ENCODE measurements at regions not wholly inside any gene's neighbourhood (a gene's known extent, or its start where the extent isn't known, plus 50 kb on each side); places are given as distances from the start of the nearest gene placed in this dataset.

DNA sequence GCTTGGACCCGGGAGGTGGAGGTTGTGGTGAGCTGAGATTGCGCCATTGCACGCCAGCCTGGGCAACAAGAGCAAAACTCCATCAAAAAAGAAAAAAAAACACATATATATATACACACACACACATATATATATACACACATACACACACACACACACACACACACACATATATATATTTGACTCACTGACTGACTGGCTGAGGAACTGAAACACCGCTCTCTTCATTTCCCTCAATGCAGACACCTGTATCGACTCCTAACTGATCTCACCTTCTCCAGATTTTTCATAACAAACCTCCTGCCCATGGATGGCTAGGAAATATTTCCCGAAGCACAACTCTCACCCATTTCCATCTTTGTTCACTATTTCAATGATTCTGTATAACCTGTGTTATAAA, 140.7 kb upstream of the ANO3 start:
- Histone ChIP-seq H2AFZ (ENCODE audit: low read length) (0 out of 2 replicates have a peak overlapping the region, but pooled peaks have one; percentile 17), H3K4me3 (ENCODE audit: low read depth, low read length, poor library complexity, severe bottlenecking) (no peak overlapping the region), H3K4me1 (ENCODE audit: insufficient read depth, low read length, poor library complexity, severe bottlenecking) (peaks cover 8% of the 10 kb centered on the region), H3K4me2 (ENCODE audit: low read length) (no peak overlapping the region; the same call in 1 of the 2 replicates), H3K79me2 (ENCODE audit: insufficient read depth, low read depth, low read length) (no peaks in the 10 kb centered on the region), H3K36me3 (ENCODE audit: insufficient read depth, low read length) (no peaks in the 10 kb centered on the region), H3K9me3 (ENCODE audit: low read length) (no peaks in the 10 kb centered on the region), H3K27ac (ENCODE audit: low read depth, low read length, poor library complexity, severe bottlenecking) (no peak overlapping the region), H4K20me1 (ENCODE audit: insufficient read depth, low read length) (no peaks in the 10 kb centered on the region), H3K9me2 (ENCODE audit: insufficient read depth, low read length) (no peaks in the 10 kb centered on the region)
- DNase-seq (ENCODE audit: low spot score): peak; percentile 24
- ChIA-PET CTCF (ENCODE audit: unreplicated experiment) (no interaction called here), POLR2A (no interaction called here)
- intact Hi-C loops (cut with micrococcal nuclease; ENCODE audit: unreplicated experiment): no loop called here
- BruUV-seq (replicated peaks): no TSS peak
- TF ChIP-seq, protein P1, sequence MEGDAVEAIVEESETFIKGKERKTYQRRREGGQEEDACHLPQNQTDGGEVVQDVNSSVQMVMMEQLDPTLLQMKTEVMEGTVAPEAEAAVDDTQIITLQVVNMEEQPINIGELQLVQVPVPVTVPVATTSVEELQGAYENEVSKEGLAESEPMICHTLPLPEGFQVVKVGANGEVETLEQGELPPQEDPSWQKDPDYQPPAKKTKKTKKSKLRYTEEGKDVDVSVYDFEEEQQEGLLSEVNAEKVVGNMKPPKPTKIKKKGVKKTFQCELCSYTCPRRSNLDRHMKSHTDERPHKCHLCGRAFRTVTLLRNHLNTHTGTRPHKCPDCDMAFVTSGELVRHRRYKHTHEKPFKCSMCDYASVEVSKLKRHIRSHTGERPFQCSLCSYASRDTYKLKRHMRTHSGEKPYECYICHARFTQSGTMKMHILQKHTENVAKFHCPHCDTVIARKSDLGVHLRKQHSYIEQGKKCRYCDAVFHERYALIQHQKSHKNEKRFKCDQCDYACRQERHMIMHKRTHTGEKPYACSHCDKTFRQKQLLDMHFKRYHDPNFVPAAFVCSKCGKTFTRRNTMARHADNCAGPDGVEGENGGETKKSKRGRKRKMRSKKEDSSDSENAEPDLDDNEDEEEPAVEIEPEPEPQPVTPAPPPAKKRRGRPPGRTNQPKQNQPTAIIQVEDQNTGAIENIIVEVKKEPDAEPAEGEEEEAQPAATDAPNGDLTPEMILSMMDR (conservative IDR thresholded peaks at IDR 0.05; ENCODE audit: low read length): no peak
- no peak for TF ChIP-seq EZH2phosphoT487 (IDR thresholded peaks at IDR 0.05; ENCODE audit: borderline replicate concordance, low read depth, low read length)

DNA sequence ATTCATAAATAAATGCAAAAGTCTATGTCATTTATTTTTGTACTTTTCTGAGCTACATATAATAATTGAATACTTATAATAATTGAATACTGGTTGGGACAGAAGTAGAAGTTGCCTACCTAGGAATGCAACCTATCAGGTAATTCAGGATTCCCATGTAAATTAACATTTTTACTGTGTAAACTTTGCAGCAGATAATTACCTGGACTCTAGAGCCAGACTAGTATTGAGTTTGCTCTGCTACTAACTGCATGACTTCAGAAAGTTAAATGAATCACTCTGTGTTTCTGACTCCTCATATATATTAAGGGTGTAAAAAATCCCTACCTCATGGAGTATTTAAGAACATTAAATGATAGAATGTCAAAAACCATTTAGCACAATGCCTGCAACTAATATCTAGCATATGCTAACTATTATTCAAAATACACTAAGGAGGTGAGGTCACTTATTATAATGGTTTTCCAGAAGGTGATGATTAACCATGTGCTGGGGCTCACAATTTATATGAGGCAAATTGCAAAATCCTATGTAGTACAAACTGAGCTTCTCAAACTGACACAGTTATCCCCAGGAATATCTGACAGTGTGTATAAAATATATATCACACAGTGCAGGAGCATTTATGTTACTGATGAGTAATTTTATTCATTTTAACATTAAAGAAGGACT, 138.1 kb upstream of the ANO3 start:
- Histone ChIP-seq H3K36me3 (ENCODE audit: insufficient read depth, low read length) (no peaks in the 10 kb centered on the region), H3K4me1 (ENCODE audit: insufficient read depth, low read length, poor library complexity, severe bottlenecking) (peaks cover 8% of the 10 kb centered on the region), H3K79me2 (ENCODE audit: insufficient read depth, low read depth, low read length) (no peaks in the 10 kb centered on the region), H3K9me3 (ENCODE audit: low read length) (no peaks in the 10 kb centered on the region), H3K9me2 (ENCODE audit: insufficient read depth, low read length) (no peaks in the 10 kb centered on the region), H3K4me2 (ENCODE audit: low read length) (no peak overlapping the region), H4K20me1 (ENCODE audit: insufficient read depth, low read length) (no peaks in the 10 kb centered on the region), H3K4me3 (ENCODE audit: low read depth, low read length, poor library complexity, severe bottlenecking) (no peak overlapping the region), H2AFZ (ENCODE audit: low read length) (no peak overlapping the region), H3K27ac (ENCODE audit: low read depth, low read length, poor library complexity, severe bottlenecking) (no peak overlapping the region)
- ChIA-PET CTCF (ENCODE audit: unreplicated experiment) (no interaction called here), POLR2A (interaction anchor here (0.6 to 1.1 kb wide), 3 partner anchors 26 to 289 kb away, joined by 3 read pairs; no protein-coding TSS in a partner anchor)
- no peak for DNase-seq (ENCODE audit: low spot score)
- no TSS peak for BruUV-seq (replicated peaks)
- no peak for TF ChIP-seq EZH2phosphoT487 (IDR thresholded peaks at IDR 0.05; ENCODE audit: borderline replicate concordance, low read depth, low read length)
- TF ChIP-seq, protein P1 (conservative IDR thresholded peaks at IDR 0.05; ENCODE audit: low read length): no peak
- intact Hi-C loops (cut with micrococcal nuclease; ENCODE audit: unreplicated experiment): no loop called here

DNA sequence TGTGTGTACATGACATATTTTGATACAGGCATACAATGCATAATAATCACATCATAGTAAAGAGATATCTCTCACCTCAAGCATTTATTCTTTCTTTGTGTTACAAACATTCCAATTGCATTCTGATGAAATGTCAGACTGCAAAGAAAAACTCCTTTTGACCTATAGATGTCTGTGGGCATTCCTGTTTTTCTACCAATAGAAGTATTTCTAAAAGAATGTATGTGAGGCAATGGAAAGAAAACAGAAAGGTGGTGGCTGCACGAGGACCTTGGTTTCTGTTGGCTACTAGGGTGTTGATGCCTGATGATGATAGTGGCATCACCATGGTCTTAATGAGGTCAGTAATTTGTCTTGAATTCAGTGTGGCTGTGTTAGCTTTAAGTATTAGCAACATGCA, 137.0 kb upstream of the ANO3 start:
- intact Hi-C loops (cut with micrococcal nuclease; ENCODE audit: unreplicated experiment): no loop called here
- H3K79me2 ChIP-seq (ENCODE audit: insufficient read depth, low read depth, low read length): no peaks in the 10 kb centered on the region
- no TSS peak for BruUV-seq (replicated peaks)
- H3K4me1 ChIP-seq (ENCODE audit: insufficient read depth, low read length, poor library complexity, severe bottlenecking): peaks cover 8% of the 10 kb centered on the region
- TF ChIP-seq EZH2phosphoT487 (IDR thresholded peaks at IDR 0.05; ENCODE audit: borderline replicate concordance, low read depth, low read length): no peak
- TF ChIP-seq, protein P1 (conservative IDR thresholded peaks at IDR 0.05; ENCODE audit: low read length): no peak
- H3K27ac ChIP-seq (ENCODE audit: low read depth, low read length, poor library complexity, severe bottlenecking): no peak overlapping the region
- no peak overlapping the region for H2AFZ ChIP-seq (ENCODE audit: low read length)
- CTCF ChIA-PET (ENCODE audit: unreplicated experiment): no interaction called here
- H3K36me3 ChIP-seq (ENCODE audit: insufficient read depth, low read length): no peaks in the 10 kb centered on the region
- no peak overlapping the region for H3K4me3 ChIP-seq (ENCODE audit: low read depth, low read length, poor library complexity, severe bottlenecking)
- no peak overlapping the region for H3K4me2 ChIP-seq (ENCODE audit: low read length)
- no peaks in the 10 kb centered on the region for H3K9me3 ChIP-seq (ENCODE audit: low read length)
- POLR2A ChIA-PET: interaction anchor here (1.2 kb wide), 1 partner anchor 34 kb away, joined by 4 read pairs; no protein-coding TSS in a partner anchor
- no peaks in the 10 kb centered on the region for H3K9me2 ChIP-seq (ENCODE audit: insufficient read depth, low read length)
- no peaks in the 10 kb centered on the region for H4K20me1 ChIP-seq (ENCODE audit: insufficient read depth, low read length)
- DNase-seq (ENCODE audit: low spot score): no peak
